ENCODE measurements at regions not wholly inside any gene's neighbourhood (a gene's known extent, or its start where the extent isn't known, plus 50 kb on each side); places are given as distances from the start of the nearest gene placed in this dataset.
A peak's percentile ranks its signal among the peaks of the same experiment; 100 is the strongest.

- DNase-seq (ENCODE audit: low read depth), result peak; percentile 21
These were observed 87.7 kb downstream of the MACIR start for GRCh38 chr5:103346162-103346748.

GRCh38 chr5:103345461-103345860 is 86.9 kb downstream of the MACIR start:
- DNase-seq (ENCODE audit: low read depth), result no peak

- DNase-seq (ENCODE audit: low read depth), result no peak
These were observed 82.3 kb downstream of the MACIR start for GRCh38 chr5:103340717-103341388.

- no peak for DNase-seq (ENCODE audit: low read depth)
These were observed 81.6 kb downstream of the MACIR start for GRCh38 chr5:103340132-103340531.

GRCh38 chr5:103336941-103337340 is 78.4 kb downstream of the MACIR start:
- no peak for DNase-seq (ENCODE audit: low read depth)

- DNase-seq (ENCODE audit: low read depth), result no peak
These were observed 74.8 kb downstream of the MACIR start for GRCh38 chr5:103333376-103333775.

- DNase-seq (ENCODE audit: low read depth), result no peak
These were observed 72.3 kb downstream of the MACIR start for GRCh38 chr5:103330875-103331274.

Data from renal cortical epithelial cell (primary cell).